ENCODE measurements at regions not wholly inside any gene's neighbourhood (a gene's known extent, or its start where the extent isn't known, plus 50 kb on each side); places are given as distances from the start of the nearest gene placed in this dataset.

DNA sequence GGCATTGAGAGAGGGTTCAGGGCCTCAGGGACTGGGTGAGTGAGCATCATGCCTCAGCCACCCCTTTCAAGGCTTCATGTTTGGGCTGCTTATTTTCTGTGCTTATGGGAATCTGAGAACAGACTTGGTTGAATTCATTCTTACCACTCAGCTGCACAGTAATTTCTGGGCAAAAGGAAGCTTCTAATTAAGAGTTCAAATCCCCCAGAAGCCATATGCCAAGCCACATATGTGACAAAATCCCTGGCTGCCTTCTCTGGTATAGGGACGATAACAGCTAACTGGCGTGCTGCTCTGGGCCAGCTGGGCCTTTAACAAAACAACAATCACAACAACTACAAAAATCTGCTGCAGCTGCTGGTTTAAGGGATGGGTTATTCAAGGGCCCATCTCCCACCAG is 181.0 kb upstream of the ANKRD28 start:
- intact Hi-C loops (cut with DNase I; ENCODE audit: low total_unique reads), result no loop called here
- H3K27ac ChIP-seq, result no peak overlapping the region
- no peak overlapping the region for H3K4me3 ChIP-seq
- WGBS, 5 donors, result 88 to 95% (median 93%) methylated on average over 2 of the region's 2 CpGs
- H3K27me3 ChIP-seq, result no peaks in the 10 kb centered on the region
- no peak for DNase-seq
- no peaks in the 10 kb centered on the region for H3K36me3 ChIP-seq
- peaks cover 0 to 5% (median 0%) of the 10 kb centered on the region in 4 donors for H3K9me3 ChIP-seq
- TF ChIP-seq, protein P1, sequence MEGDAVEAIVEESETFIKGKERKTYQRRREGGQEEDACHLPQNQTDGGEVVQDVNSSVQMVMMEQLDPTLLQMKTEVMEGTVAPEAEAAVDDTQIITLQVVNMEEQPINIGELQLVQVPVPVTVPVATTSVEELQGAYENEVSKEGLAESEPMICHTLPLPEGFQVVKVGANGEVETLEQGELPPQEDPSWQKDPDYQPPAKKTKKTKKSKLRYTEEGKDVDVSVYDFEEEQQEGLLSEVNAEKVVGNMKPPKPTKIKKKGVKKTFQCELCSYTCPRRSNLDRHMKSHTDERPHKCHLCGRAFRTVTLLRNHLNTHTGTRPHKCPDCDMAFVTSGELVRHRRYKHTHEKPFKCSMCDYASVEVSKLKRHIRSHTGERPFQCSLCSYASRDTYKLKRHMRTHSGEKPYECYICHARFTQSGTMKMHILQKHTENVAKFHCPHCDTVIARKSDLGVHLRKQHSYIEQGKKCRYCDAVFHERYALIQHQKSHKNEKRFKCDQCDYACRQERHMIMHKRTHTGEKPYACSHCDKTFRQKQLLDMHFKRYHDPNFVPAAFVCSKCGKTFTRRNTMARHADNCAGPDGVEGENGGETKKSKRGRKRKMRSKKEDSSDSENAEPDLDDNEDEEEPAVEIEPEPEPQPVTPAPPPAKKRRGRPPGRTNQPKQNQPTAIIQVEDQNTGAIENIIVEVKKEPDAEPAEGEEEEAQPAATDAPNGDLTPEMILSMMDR (IDR thresholded peaks at IDR 0.05), result no peak
- no peak for TF ChIP-seq POLR2A (IDR thresholded peaks at IDR 0.05)
- TF ChIP-seq EP300 (IDR thresholded peaks at IDR 0.05), result no peak
- no peak for TF ChIP-seq POLR2AphosphoS5 (IDR thresholded peaks at IDR 0.05)
- H3K4me1 ChIP-seq, result peaks cover 0 to 3% (median 0%) of the 10 kb centered on the region in 4 donors

GRCh38 chr3:15979495-15979894 is 181.7 kb upstream of the ANKRD28 start:
- intact Hi-C loops (cut with DNase I; ENCODE audit: low total_unique reads), result no loop called here
- Histone ChIP-seq H3K9me3 (peaks cover 0 to 5% (median 0%) of the 10 kb centered on the region in 4 donors), H3K27ac (no peak overlapping the region), H3K4me3 (no peak overlapping the region), H3K27me3 (no peaks in the 10 kb centered on the region), H3K4me1 (peaks cover 0 to 3% (median 0%) of the 10 kb centered on the region in 4 donors), H3K36me3 (no peaks in the 10 kb centered on the region)
- no peak for DNase-seq
- no peak for TF ChIP-seq EP300 (IDR thresholded peaks at IDR 0.05)
- no peak for TF ChIP-seq POLR2AphosphoS5 (IDR thresholded peaks at IDR 0.05)
- TF ChIP-seq, protein P1 (IDR thresholded peaks at IDR 0.05), result no peak
- TF ChIP-seq POLR2A (IDR thresholded peaks at IDR 0.05), result no peak
- WGBS, 5 donors, result 65 to 77% (median 67%) methylated on average over 2 of the region's 2 CpGs

DNA sequence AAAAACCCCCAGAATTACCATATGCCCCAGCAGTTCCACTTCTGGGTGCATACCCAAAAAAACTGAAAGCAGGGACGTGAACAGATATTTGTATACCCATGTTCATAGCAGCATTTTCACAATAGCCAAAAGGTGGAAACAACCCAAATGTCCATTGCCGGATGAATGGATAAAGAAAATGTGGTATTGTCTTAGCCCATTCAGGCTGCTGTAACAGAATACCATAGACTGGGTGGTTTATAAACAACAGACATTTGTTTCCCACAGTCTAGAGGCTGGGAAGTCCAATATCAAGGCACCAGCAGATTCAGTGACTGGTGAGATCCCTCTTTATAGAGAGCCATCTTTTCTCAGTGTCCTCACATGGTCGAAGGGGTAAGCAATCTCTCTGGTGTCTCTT is 182.1 kb upstream of the ANKRD28 start:
- H3K4me3 ChIP-seq, result no peak overlapping the region
- peaks cover 0 to 5% (median 0%) of the 10 kb centered on the region in 4 donors for H3K9me3 ChIP-seq
- no peaks in the 10 kb centered on the region for H3K36me3 ChIP-seq
- no peaks in the 10 kb centered on the region for H3K27me3 ChIP-seq
- H3K4me1 ChIP-seq, result peaks cover 0 to 3% (median 0%) of the 10 kb centered on the region in 4 donors
- intact Hi-C loops (cut with DNase I; ENCODE audit: low total_unique reads), result no loop called here
- no peak overlapping the region for H3K27ac ChIP-seq
- 85 to 96% (median 92%) methylated on average over 3 of the region's 3 CpGs for WGBS, 5 donors
- no peak for DNase-seq
- TF ChIP-seq POLR2AphosphoS5 (IDR thresholded peaks at IDR 0.05) (no peak), EP300 (IDR thresholded peaks at IDR 0.05) (no peak), POLR2A (IDR thresholded peaks at IDR 0.05) (no peak)
- TF ChIP-seq, protein P1 (IDR thresholded peaks at IDR 0.05), result no peak

DNA sequence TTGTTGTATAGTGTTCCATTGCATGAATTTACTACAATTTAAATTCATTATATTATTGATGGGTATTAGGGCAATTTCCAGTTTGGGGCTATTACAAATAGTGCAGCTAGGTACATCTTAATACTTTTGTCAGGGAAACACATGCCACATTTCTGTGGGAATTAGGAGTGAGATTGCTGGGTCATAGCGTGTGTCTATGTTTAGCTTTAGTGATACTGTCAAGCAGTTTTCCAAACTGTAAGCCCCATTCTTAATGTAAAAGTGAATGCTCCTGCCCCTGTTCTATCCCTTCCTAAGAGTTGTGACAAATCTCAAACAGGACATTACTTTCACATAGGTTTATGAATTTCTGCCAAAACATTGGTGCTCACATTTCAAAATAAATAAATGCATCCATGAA is 184.5 kb upstream of the ANKRD28 start:
- intact Hi-C loops (cut with DNase I; ENCODE audit: low total_unique reads), result no loop called here

More for the DNA sequence above, 184.5 kb upstream of the ANKRD28 start:
- Histone ChIP-seq H3K9me3 (peaks cover 0 to 5% (median 0%) of the 10 kb centered on the region in 4 donors), H3K27me3 (no peaks in the 10 kb centered on the region), H3K27ac (no peak overlapping the region), H3K4me1 (peaks cover 0 to 3% (median 0%) of the 10 kb centered on the region in 4 donors), H3K36me3 (no peaks in the 10 kb centered on the region), H3K4me3 (no peak overlapping the region)
- WGBS, 5 donors, result 60 to 81% (median 75%) methylated on average over 1 of the region's 1 CpG
- no peak for DNase-seq
- TF ChIP-seq, protein P1 (IDR thresholded peaks at IDR 0.05), result no peak
- TF ChIP-seq POLR2A (IDR thresholded peaks at IDR 0.05), result no peak
- no peak for TF ChIP-seq EP300 (IDR thresholded peaks at IDR 0.05)
- no peak for TF ChIP-seq POLR2AphosphoS5 (IDR thresholded peaks at IDR 0.05)
